Activated T-cell treated with anti-CD3 and anti-CD28 coated beads for 48 hours (primary cell): ENCODE measurements at regions not wholly inside any gene's neighbourhood (a gene's known extent, or its start where the extent isn't known, plus 50 kb on each side); places are given as distances from the start of the nearest gene placed in this dataset.

Experiments
- DNase-seq: peaks from one replicate; pipeline ENCODE4 v3.0.0-alpha.2; 2020; ENCODE audit warnings: low read depth

DNA sequence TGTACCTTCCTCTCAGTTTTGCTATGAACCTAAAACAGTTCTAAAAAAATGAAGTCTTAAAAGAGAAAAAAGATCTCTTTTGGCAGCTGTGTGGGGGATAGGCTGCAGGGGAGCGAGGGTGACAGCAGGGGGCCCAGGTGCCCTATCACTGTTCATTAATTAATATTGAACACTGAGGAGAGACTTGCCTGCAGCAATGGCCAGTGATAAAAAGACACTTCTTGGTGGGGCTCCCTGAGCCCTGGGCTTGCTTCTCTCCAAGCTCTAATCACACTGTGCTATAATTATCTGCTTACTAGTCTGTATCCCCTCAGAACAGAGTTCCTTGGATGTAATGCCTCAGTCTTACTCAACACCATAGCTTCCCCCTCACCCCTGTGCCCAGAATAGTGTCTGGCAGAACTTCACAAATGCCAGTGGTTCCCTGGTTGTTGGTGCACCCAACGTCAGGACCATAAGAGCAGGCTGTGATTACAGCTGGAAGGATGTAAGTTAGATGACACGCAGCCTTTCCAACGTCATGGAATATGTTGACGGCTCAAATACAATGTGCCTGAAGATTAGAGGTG is 52.0 kb upstream of the IRX6 start:
- DNase-seq: no peak

DNA sequence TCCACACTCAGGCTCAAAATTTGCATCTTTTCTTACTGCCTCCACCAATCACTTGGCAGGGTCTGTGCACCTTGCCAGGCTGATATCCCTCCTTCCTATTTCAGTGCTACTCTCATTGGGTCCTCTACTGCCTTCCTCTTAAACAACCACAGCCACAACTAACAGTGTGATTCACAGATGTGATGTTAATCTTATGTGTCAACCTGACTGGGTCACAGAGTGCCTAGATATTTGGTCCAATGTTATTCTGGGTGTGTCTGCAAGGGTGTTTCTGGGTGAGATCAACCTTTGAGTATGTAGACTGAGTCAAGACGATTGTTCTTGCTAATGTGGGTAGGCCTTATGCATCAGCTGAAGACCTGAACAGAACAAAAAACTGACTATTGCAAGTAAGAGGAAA is 51.3 kb upstream of the IRX6 start:
- no peak for DNase-seq

DNA sequence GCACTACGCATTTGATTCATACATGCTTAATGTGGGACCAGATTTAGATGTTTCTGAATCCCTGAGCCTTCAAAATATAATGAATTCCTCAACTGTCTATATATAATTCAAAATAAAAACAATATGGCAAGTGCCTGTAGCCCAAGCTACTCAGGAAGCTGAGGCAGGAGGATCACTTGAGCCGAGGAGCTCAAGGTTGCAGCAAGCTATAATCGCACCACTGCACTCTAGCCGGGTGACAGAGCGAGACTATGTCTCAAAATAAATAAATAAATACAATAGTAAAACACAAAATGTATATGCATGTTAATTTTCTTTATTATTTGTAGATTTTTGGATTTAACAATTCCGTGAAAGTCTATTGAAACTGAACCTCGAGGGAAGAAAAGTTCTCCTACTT is 50.6 kb upstream of the IRX6 start:
- no peak for DNase-seq

DNA sequence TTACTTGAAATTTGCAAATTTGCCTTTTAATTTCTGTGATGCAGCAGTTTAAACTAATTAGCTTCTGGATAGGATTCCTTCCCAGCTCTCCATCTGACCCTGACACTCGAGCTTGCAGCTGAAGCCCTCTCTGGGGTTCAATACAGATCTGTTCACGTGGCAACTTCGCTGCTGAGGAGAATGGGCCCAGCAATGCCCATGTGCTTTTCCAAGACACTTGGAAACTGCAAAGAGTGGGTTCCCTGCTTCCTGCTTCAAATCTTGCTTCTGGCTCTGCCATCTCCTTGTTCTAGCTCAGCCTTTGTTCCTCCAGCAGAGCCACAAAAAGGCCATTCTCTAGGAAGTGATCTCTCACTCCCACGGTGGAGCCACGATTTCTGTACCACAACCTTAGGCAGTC is 50.0 kb upstream of the IRX6 start:
- no peak for DNase-seq
